KG1 (cell line): ENCODE measurements at regions not wholly inside any gene's neighbourhood (a gene's known extent, or its start where the extent isn't known, plus 50 kb on each side); places are given as distances from the start of the nearest gene placed in this dataset.

Source experiments
- DNase-seq: peaks from one replicate; lab custom pipeline; 2025; lab: John Stamatoyannopoulos, UW

DNA sequence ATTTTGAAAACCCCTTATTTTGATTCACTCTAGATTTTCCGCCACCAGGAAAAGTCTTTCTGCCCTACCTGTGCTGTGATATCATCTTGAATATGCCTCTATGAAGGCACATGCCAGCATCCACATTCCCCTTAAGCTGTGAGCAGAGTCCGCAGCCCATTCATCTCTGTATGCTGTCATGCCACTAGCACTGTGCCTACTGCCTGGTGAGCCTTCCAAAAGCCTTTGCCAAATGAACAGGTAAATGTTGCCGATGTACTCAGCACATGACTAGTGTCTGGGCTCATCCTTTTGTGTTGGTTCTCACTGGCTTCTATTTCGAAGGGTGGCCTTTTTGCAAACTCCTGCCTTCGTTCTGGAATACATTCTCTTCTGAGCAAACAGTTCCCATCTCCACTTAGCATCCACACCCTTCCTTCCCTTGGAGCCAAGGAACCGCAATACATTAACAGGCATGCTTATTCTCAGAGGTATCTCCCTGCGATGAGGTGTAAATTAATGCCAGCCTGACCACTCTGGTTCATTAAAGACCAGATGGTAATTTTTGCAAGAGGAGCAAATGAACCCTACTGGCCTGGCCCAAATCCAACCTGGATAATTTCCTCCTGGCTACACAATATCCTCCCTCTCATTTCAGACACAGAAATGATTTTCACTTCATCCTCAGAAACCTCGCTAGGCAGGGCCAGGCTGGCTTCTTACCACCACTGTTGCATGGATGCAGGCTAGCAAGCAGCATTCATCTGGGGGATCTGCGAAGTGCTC lies 339.7 kb upstream of the NFE2L3 start:
- no peak for DNase-seq

DNA sequence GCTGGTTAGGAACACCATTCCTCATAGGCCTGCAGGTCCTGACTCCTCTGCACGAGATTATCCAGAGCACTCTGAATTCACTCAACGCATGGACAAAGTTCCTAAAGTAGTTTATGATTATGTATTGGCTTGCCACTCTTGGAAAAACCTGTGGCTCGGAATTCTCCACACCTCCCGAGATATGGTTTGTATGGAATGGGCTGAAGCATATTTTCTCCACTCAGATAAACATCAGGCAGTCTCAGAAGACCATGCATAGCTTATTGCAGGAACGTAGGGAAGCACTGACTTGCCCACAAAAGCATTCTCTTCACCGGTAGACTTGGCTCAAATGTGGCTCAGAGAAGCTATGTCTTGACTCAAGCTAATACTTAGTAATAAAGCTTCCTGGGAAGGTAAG lies 338.6 kb upstream of the NFE2L3 start:
- DNase-seq = no peak

- no peak for DNase-seq
Measured at GRCh38 chr7:25815711-25816110, 336.3 kb upstream of the NFE2L3 start.

- no peak for DNase-seq
Measured at GRCh38 chr7:25820432-25821040, 331.5 kb upstream of the NFE2L3 start.

GRCh38 chr7:25821225-25821624 lies 330.8 kb upstream of the NFE2L3 start:
- no peak for DNase-seq

DNA sequence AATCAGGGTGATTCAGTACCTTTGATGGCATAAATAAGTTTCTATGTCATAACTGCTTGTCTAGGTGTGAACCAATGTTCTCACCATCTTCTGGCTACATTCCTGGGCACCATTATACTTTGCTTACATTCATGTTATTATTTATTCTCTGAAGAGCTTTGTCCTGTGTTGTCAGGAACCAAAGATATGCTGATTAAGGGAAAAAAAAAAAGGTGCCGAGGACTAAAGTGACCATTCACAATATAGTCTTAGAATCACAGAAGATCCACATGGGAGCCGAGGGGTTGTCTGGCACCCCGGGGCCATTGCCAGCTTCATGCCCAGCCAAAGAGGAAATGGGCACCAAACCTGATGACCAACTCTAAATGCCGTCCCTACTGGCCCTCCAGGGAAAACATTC lies 329.2 kb upstream of the NFE2L3 start:
- DNase-seq = no peak

DNA sequence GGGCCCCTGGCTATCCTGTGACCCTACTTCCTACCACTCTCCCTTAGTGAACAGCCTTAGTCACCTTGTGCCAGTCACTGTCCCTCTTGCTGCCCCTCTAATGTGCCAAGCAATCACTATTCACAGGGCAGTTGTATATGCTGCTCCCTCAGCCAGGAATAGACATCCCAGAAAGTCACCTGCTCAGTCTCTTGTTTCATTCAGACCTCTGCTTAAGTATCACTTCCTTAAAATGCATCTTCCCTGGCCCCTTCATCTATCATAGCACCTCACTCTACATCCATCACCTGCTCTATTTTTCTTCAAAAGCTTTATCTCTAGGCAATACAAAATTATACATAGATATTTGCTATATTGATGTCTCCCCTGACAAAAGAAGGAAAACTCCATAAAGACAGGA lies 328.4 kb upstream of the NFE2L3 start:
- no peak for DNase-seq

DNA sequence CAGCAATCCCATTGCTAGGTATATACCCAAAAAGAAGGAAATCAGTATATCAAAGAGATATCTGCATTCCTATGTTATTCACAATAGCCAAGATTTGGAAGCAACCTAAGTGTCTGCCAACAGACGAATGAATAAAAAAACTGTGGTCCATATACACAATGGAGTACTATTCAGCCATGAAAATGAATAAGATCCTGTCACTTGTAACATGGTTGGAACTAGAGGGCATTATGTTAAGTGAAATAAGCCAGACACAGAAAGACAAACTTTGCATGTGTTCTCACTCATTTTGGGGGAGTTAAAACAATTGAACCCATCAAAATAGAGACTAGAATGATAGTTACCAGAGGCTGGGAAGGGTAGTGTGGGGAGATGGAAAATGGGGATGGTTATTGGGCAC lies 323.5 kb upstream of the NFE2L3 start:
- no peak for DNase-seq

- DNase-seq = no peak
Measured at GRCh38 chr7:25829663-25830062, 322.3 kb upstream of the NFE2L3 start.

DNA sequence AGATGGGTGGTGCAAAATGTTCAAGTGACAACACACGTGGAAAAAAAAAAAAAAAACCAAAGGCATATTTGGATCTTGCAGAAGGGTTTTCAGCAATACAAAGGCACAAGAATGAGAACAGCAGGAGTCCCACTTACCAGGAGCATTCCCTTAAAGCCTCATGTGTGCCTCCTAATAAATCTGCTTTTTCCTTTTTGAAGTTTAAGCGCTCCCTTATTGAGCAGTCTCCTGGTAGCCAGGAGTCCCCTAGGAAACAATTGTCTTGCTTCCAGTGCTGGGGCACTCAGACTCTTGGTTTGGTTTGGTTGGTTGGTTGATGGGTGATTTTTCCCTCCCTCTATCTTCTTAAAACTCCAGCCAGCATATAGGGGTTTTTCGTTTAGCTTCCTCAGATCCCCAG lies 321.8 kb upstream of the NFE2L3 start:
- DNase-seq = no peak

- no peak for DNase-seq
Measured at GRCh38 chr7:25831062-25831691, 320.8 kb upstream of the NFE2L3 start.

DNA sequence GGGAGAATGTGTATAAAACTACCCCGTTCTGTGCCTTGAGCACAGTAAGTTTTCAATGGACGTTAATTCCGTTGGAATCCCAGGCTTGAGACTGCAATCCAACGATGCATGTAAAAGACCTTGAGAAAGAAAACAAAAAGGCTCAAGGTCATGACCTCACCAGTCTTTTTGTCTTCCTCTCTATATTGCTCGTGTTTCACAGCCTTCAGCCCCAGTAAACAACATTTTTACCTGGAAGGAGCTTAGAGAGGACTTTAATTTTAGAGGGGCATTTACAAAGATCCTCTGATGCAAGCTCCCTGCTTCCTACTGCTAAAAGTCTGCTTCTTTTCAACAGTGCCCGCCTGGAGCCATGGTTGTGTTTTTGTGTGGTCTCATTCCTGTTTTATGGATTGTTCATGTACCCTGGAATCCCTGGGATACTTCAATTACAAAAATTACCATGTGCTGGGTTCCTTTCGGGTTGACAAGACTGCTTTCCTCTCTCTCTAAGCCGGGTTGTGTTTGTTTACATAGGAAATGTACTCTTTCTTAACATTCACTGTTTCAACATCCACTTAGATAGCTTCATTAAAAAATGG lies 320.1 kb upstream of the NFE2L3 start:
- DNase-seq = no peak

- DNase-seq = no peak
Measured at GRCh38 chr7:25832456-25832855, 319.5 kb upstream of the NFE2L3 start.

DNA sequence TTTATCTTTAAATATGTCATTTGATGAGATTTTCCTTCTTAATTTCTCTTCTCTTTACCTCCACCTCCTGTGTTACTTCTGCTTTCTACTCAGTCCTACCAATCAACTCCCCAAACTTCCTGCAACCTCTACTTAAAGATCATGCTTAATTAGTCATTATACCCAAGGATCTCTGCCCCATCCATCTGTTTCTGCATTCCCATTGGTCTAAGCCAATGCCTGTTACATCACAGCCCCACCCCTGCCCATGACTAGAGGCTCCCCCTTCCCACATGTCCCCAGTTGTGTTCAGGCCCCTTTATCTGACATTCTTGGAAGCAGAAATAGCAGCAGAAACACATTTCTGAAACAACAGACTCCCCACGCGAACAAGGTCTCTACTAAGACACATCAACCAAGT lies 319.1 kb upstream of the NFE2L3 start:
- no peak for DNase-seq

- DNase-seq = no peak
Measured at GRCh38 chr7:25834050-25834449, 317.9 kb upstream of the NFE2L3 start.

- no peak for DNase-seq
Measured at GRCh38 chr7:25835197-25835596, 316.8 kb upstream of the NFE2L3 start.

DNA sequence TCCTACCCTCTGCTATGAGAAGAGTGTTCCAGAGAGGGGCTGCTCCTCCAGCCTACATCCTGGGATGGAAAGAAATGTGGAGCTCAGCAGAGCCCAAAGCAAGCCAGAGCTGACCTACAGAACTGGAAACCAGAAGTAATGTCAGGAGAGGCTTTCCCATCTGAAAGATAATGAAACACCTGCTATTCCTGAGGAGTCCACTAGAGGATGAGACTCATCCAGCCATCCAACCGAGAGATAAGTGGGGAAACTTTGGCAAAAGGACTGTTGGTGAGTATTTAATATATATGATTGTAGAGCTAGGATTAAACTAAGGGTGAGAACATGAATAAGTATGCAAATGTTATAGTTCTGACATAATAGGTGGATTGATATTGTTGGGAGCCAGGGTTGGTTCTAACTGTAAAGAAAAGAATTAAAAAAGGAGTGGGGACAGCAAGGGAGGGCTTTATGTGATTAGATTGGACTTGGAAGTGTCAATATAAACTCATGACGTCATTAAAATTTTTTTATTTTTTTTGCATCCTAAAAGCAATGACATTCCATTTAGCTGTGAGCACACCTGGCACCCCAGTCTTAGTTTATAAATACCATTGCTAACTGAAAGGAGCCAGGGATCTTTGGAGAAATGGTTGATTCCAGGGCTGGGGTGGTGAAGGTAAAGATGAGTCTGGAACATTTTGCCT lies 312.8 kb upstream of the NFE2L3 start:
- DNase-seq = no peak

GRCh38 chr7:25840209-25840792 lies 311.7 kb upstream of the NFE2L3 start:
- no peak for DNase-seq

DNA sequence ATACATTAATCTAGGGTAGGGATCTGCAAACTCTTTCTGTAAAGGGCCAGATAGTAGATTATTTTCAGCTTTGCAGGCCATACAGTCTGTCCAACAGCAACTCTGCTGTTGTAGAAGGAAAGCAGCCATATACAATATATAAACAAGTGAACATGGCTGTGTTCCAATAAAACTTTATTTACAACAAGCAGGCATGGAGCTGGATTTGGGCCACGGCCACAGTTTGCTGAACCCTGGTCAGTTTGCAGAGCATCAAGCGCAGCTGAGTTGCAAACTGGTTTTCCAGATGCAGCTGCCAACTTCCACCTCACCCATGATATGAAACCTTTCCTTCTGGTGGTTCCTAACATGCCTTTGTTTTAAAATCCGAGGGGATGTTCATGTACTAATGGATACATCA lies 310.4 kb upstream of the NFE2L3 start:
- no peak for DNase-seq

DNA sequence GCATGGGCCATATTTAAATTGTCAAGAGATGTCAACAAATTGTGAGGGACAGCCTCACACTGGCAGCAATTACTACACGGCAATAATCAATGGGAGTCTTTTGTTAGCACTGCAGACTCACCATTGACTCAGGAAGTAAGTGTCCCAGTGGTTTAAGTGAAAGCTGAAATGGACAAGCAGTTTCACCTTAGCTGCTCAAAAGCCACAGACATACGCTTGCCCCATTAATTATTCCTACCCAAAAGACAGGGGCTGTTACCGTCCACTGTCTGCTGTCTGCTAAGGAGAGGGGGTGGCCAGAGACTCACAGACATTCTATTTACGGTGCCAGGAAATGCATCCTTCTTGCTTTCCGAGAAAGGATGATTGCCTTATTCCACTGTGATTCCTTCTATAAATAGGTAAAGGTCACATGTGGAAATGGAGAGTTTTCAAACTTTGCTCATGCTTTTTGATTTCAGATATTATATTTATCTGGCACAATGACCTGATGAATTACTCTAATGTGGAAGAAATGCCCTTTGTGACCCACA lies 309.7 kb upstream of the NFE2L3 start:
- no peak for DNase-seq

- DNase-seq = no peak
Measured at GRCh38 chr7:25843467-25843866, 308.5 kb upstream of the NFE2L3 start.
